Neuron (in vitro differentiated cells): ENCODE measurements at regions not wholly inside any gene's neighbourhood (a gene's known extent, or its start where the extent isn't known, plus 50 kb on each side); places are given as distances from the start of the nearest gene placed in this dataset.

ENCODE experiments used
- H2AFZ ChIP-seq: one replicate; pipeline ENCODE4 v1.6.1; 2013; ENCODE audit warnings: low read depth, mild to moderate bottlenecking, inconsistent platforms, low read length, moderate library complexity
- H3K27me3 ChIP-seq: one replicate; pipeline ENCODE4 v1.6.1; 2013; ENCODE audit warnings: low read length; ENCODE audit not compliant: insufficient read depth
- H3K36me3 ChIP-seq: one replicate; pipeline ENCODE4 v1.6.1; 2013; ENCODE audit warnings: low read length; ENCODE audit not compliant: insufficient read depth
- H3K4me1 ChIP-seq: one replicate; pipeline ENCODE4 v1.6.1; 2013; ENCODE audit warnings: low read length; ENCODE audit not compliant: insufficient read depth
- H3K4me3 ChIP-seq: 2 replicates; pipeline ENCODE4 v1.5.1; 2013; ENCODE audit warnings: mild to moderate bottlenecking, low read length, moderate library complexity
- H3K9me3 ChIP-seq: one replicate; pipeline ENCODE4 v1.6.1; 2013; ENCODE audit warnings: low read length

DNA sequence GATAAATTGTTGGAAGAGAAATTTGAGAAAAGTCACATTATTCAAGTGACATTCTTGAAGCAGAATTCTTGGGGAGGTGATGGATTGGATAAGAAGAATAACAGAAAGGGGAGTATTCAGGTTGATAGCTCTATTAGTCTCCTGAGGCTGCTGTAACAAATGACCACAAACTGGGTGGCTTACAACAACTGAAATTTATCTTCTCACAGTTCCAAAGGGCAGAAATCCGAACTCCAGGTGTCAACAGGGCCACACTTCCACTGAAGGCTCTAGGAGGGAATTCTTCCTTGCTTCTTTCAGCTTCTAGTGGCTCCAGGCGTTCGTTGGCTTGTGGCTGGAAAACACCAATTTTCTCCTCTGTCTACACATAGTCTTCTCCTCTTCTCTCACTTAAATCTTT lies 99.8 kb downstream of the TES start:
- no peak overlapping the region for H3K4me3 ChIP-seq
- no peak overlapping the region for H2AFZ ChIP-seq
- H3K27me3 ChIP-seq: no peaks in the 10 kb centered on the region
- no peaks in the 10 kb centered on the region for H3K36me3 ChIP-seq
- no peaks in the 10 kb centered on the region for H3K9me3 ChIP-seq
- H3K4me1 ChIP-seq: no peaks in the 10 kb centered on the region

DNA sequence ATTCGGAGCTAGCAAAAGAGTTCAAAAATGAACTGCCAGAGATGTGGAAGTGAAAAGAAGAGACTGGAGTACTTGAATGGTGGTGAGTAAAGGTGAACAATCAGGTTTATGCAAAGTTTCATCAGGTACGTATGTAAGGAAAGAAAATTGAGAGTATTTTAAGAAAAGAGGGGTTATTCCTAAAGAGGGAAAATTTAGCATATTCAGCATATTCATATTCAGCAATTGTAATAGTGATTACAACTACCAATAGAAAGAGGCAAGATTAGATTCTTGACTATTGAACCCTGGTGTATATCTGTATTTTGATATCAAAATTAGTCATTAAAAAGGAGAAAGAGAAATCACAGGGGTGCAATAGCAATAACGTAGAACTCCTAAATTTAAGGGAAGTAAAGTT lies 100.9 kb downstream of the TES start:
- H3K4me3 ChIP-seq: no peak overlapping the region
- no peaks in the 10 kb centered on the region for H3K36me3 ChIP-seq
- H3K9me3 ChIP-seq: no peaks in the 10 kb centered on the region
- H3K27me3 ChIP-seq: no peaks in the 10 kb centered on the region
- no peak overlapping the region for H2AFZ ChIP-seq
- peaks cover 10% of the 10 kb centered on the region for H3K4me1 ChIP-seq

DNA sequence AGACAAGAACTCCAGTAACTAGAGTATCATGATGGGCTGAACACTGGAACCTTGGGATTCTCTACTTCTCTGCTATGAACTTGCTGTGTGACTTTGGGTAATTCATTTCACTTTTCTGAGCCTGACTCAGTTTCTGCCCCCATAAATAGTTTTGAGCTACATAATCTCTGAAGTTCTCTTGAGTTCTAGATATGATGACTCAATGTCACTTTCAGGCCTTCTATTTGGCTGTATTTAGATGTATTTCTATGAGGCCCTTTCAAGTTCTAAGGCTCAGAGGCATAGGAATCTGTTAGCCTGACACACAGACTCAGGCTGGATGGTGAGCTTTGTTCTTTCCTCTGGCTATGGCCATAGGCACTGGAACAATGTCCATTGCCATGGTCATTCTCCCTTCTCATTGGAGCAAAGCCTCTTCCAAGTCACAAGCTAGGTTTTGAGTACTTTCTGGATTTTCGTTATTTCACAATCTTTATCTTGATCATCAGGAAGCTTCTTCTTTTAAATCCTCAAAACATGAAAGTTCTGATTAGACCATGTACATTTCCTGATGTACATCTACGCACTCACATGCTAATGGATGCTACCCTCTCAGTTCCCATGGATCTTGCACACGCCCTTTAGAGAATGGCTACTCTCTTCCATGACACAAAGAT lies 101.6 kb downstream of the TES start:
- H2AFZ ChIP-seq: no peak overlapping the region
- H3K4me1 ChIP-seq: peaks cover 15% of the 10 kb centered on the region
- no peak overlapping the region for H3K4me3 ChIP-seq
- H3K9me3 ChIP-seq: no peaks in the 10 kb centered on the region
- H3K36me3 ChIP-seq: no peaks in the 10 kb centered on the region
- no peaks in the 10 kb centered on the region for H3K27me3 ChIP-seq

DNA sequence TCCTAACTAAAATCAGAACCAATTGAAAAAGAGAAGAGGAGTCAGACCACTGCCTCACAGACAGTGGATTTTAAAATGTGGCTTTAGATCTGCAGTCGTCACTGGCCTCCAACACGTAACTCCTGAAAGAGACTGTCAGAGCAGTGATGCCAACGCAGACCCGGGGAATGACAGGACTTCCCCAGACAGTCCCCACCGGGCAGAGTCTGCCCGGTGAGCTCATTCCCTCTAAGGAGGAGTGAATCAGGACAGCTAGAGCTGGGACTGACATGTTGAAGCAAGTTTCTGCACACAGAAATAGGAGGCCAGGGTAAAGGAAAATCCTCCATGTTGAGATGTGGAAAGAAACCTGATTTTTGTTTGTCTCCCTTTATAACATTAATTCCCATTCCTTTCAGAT lies 105.0 kb downstream of the TES start:
- peaks cover 21% of the 10 kb centered on the region for H3K4me1 ChIP-seq
- no peak overlapping the region for H3K4me3 ChIP-seq
- H3K36me3 ChIP-seq: no peaks in the 10 kb centered on the region
- H3K9me3 ChIP-seq: no peaks in the 10 kb centered on the region
- peak overlapping the region; percentile 44 for H2AFZ ChIP-seq
- H3K27me3 ChIP-seq: no peaks in the 10 kb centered on the region

DNA sequence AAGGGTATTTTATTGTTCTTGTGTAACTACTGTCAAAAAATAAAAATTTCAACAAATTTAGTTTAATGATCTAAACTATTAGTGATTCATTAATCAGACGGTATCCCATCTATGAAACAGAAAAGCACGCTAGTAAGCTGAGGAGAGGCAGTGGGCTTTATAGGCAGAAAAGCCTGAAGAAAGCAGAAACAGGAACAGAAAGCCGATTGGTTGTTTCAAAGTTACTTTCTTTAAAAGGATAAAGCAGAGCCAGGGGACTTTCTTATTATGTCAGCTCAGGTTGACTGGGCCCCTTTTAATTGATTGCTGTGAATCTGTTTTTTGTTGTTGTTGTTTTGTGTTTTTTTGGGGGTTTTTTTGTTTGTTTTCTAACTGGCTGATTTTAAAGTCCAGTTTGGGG lies 105.5 kb downstream of the TES start:
- H3K9me3 ChIP-seq: no peaks in the 10 kb centered on the region
- H2AFZ ChIP-seq: no peak overlapping the region
- no peak overlapping the region for H3K4me3 ChIP-seq
- no peaks in the 10 kb centered on the region for H3K27me3 ChIP-seq
- peaks cover 21% of the 10 kb centered on the region for H3K4me1 ChIP-seq
- no peaks in the 10 kb centered on the region for H3K36me3 ChIP-seq

DNA sequence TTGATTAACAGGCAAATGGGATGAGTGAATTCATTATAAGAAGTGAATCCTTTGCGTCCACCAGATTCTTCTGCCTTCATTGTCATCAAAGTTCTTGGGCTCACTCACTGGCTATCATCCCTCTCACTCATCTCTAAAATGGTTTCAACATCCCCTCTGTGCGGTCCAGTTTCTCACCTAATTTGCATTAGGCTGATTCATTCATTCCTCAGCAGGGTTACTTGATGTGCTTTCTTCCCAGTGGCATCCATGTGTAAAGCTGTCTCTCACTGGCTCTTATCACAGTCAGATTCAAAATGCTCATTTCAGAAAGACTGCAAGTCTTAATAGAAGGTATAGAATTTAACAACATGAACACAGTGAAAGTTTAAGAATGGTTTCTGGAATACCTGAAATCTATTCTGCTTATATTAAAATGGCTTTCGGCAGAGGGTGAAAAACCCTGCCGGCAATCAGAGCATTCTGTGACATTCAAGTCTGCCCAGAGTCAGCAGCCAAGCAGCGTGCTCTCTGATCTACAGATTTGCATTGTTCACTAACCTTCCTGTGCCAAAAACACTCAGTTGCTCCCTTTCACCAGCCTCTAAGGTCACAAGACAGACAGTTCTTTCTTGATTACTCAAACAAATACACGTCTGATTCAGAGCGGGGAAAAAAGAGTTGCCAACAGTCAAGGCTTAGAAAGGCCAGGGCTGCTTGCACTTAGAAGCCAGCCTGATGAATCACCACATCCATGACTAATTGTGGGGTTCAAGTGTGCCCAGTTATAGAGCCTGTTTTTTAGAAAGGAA lies 106.7 kb downstream of the TES start:
- Histone ChIP-seq H3K4me3 (peak overlapping the region; percentile 38), H3K9me3 (no peaks in the 10 kb centered on the region), H3K27me3 (no peaks in the 10 kb centered on the region), H3K4me1 (peaks cover 21% of the 10 kb centered on the region), H3K36me3 (no peaks in the 10 kb centered on the region), H2AFZ (peak overlapping the region; percentile 15)

DNA sequence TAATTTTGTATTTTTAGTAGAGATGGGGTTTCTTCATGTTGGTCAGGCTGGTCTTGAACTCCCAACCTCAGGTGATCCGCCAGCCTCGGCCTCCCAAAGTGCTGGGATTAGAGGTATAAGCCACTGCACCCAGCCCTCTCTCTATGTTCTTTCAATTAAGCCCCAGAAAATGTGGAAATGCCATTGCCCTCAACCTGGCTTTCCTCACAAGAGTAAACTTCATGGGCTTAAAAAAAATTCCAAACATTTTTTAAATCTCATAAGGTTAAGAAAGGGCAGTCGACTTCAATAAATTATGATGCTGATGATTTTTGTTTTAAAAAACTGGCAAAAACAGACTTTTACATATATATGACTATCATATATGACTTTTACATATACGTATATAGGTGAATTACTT lies 107.6 kb downstream of the TES start:
- no peaks in the 10 kb centered on the region for H3K27me3 ChIP-seq
- H3K4me1 ChIP-seq: peaks cover 21% of the 10 kb centered on the region
- no peaks in the 10 kb centered on the region for H3K9me3 ChIP-seq
- H3K36me3 ChIP-seq: no peaks in the 10 kb centered on the region
- H3K4me3 ChIP-seq: no peak overlapping the region
- H2AFZ ChIP-seq: no peak overlapping the region

DNA sequence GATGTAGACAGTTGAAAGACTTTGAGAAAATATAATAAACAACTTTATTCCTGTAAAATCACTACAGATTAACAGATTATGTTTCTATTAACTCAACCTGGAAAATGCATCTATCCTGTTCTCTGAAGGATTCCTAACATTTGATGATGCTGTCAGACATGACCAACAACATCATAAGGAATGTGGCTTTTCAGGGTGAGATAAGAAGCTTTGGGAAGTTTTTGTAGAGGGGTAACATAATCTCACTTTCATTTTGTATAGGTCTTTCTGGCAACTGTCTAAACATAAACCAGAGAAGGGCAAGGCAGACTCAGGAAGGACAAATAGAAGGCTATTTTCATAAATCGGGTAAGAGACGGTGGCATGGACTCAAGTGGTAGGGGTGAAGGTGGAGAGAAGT lies 112.2 kb downstream of the TES start:
- Histone ChIP-seq H2AFZ (no peak overlapping the region), H3K36me3 (no peaks in the 10 kb centered on the region), H3K9me3 (no peaks in the 10 kb centered on the region), H3K4me1 (no peaks in the 10 kb centered on the region), H3K27me3 (no peaks in the 10 kb centered on the region), H3K4me3 (no peak overlapping the region)

DNA sequence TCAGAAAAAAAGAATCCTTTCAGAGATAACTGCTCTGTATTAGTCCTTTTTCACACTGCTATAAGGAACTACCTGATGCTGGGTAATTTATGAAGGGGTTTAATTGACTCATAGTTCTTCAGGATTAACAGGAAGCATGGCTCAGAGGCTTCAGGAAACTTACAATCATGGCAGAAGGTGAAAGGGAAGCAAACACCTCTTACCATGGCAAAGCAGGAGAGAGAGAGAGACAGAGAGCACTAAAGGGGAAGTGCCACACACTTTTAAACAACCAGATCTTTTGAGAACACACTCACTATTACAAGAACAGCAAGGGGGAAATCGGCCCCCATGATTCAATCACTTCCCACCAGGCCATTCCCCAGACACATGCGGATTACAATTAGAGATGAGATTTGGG lies 114.2 kb downstream of the TES start:
- no peak overlapping the region for H2AFZ ChIP-seq
- no peak overlapping the region for H3K4me3 ChIP-seq
- H3K27me3 ChIP-seq: no peaks in the 10 kb centered on the region
- H3K9me3 ChIP-seq: no peaks in the 10 kb centered on the region
- no peaks in the 10 kb centered on the region for H3K36me3 ChIP-seq
- H3K4me1 ChIP-seq: no peaks in the 10 kb centered on the region

DNA sequence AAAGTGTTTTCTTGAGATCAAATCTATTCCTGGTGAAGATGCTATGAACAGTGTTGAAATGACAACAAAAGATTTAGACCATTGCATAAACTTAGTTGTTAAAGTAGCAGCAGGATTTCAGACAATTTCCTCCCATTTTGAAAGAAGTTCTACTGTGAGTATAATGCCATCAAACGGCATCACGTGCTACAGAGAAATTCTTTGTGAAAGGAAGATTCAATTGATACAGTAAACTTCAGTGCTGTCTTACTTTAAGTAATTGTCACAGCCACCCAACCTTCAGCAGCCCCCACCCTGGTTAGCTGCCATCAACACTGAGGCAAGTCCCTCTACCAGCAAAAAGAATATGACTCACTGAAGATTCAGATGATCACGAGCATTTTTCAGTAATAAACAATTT lies 115.2 kb downstream of the TES start:
- Histone ChIP-seq H2AFZ (no peak overlapping the region), H3K36me3 (no peaks in the 10 kb centered on the region), H3K9me3 (no peaks in the 10 kb centered on the region), H3K27me3 (no peaks in the 10 kb centered on the region), H3K4me1 (no peaks in the 10 kb centered on the region), H3K4me3 (no peak overlapping the region)

DNA sequence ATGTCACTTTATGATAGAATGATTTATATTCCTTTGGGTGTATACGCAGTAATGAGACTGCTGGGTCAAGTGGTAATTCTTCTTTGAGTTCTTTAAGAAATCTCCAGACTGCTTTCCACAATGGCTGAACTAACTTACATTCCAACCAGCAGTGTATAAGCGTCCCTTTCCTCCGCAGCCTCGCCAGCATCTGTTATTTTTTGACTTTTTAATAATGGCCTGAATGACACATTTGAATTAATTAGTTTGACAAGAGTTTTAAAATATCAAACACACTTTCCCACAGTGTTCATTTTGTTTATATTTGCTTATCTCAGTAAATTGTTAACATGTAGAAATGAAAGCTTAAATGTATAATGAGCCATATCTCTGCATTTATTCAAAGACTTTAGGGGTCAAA lies 116.8 kb downstream of the TES start:
- H3K4me3 ChIP-seq: no peak overlapping the region
- no peaks in the 10 kb centered on the region for H3K4me1 ChIP-seq
- H3K27me3 ChIP-seq: no peaks in the 10 kb centered on the region
- H3K36me3 ChIP-seq: no peaks in the 10 kb centered on the region
- no peak overlapping the region for H2AFZ ChIP-seq
- H3K9me3 ChIP-seq: no peaks in the 10 kb centered on the region

DNA sequence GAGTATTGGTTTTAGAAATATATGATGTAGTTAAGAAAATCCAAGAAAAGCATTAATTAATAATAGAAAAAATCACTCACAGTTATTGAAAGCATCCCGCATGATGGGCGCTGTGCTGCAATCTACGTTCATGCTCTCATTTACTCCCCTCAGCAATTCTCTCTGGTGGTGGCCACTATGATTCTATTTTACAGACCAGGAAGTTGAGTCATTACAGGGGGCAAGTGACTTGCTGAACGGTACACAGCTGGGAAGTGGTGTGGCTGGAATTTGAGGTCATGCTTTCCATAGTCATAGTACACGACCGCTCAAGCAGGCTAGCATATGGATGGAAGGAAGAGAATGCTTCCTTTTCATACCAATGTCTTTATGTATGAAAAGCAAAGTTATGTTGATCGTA lies 117.4 kb downstream of the TES start:
- Histone ChIP-seq H3K4me3 (no peak overlapping the region), H3K4me1 (no peaks in the 10 kb centered on the region), H3K27me3 (no peaks in the 10 kb centered on the region), H3K36me3 (no peaks in the 10 kb centered on the region), H3K9me3 (no peaks in the 10 kb centered on the region), H2AFZ (no peak overlapping the region)

DNA sequence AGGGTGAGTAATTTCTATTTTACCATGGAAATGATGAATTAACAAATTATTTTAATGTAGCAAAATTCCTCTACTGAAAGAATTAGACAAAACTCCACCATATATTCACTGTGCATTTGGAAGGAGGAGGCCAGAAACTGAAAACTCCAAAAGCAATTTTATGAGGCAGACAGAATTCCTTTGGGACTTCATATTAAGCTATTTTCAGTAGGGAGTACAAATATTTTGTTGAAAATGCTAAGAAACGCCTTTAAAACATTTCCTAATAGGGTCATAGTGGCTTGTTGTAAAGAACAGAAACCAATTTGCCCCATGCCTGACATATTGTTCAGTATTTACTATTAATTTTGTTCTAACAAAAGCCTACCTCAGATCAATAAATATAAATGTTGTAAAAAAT lies 117.8 kb downstream of the TES start:
- Histone ChIP-seq H3K27me3 (no peaks in the 10 kb centered on the region), H3K36me3 (no peaks in the 10 kb centered on the region), H2AFZ (no peak overlapping the region), H3K4me1 (no peaks in the 10 kb centered on the region), H3K4me3 (no peak overlapping the region), H3K9me3 (no peaks in the 10 kb centered on the region)
